ENCODE measurements at regions not wholly inside any gene's neighbourhood (a gene's known extent, or its start where the extent isn't known, plus 50 kb on each side); places are given as distances from the start of the nearest gene placed in this dataset.

- no peak for DNase-seq (ENCODE audit: low read depth in 2 of 2)
These were observed 78.0 kb downstream of the KLF5 start for GRCh38 chr13:73136776-73137175.

GRCh38 chr13:73133531-73133930 lies 74.7 kb downstream of the KLF5 start:
- no peak for DNase-seq (ENCODE audit: low read depth in 2 of 2)

GRCh38 chr13:73131247-73131646 lies 72.4 kb downstream of the KLF5 start:
- no peak for DNase-seq (ENCODE audit: low read depth in 2 of 2)

- no peak for DNase-seq (ENCODE audit: low read depth in 2 of 2)
These were observed 70.2 kb downstream of the KLF5 start for GRCh38 chr13:73129023-73129422.

Data from lung microvascular endothelial cell (primary cell).